HCT116 (cell line): ENCODE measurements at regions not wholly inside any gene's neighbourhood (a gene's known extent, or its start where the extent isn't known, plus 50 kb on each side); places are given as distances from the start of the nearest gene placed in this dataset.

Source experiments
- ATAC-seq: fragments of 200-7000 bp; cut with Tn5 transposase; 2 replicates; pipeline ENCODE4 v1.9.1; 2020; ENCODE audit warnings: mild to moderate bottlenecking, moderate library complexity
- BruUV-seq: library from RNA; stranded (reverse); fragments of 400-500 nt; replicated peaks from 2 replicates; lab custom pipeline; 2021; lab: Mats Ljungman, UMichigan
- CTCF ChIA-PET: fragments of 300-600 bp; sonication (Branson Sonifier 250); formaldehyde crosslinking; loops from one replicate; lab custom pipeline; 2021; ENCODE audit warnings: antibody characterized with exemption; lab: Charles Lee
- POLR2A ChIA-PET: fragments of 300-600, 350-600 bp; sonication (Branson Sonifier 250); formaldehyde crosslinking; loops from one replicate; lab custom pipeline; 2021; ENCODE audit warnings: antibody characterized with exemption; lab: Charles Lee
- RAD21 ChIA-PET, 2 experiments: fragments of 300-600 bp; sonication (Branson Sonifier 250); formaldehyde crosslinking; loops; one replicate each; lab custom pipeline; 2023; ENCODE audit warnings: low total read pairs in 2 of 2; ENCODE audit not compliant: uncharacterized antibody in 2 of 2, unreplicated experiment in 2 of 2, low non-redundant PET in 1 of 2; lab: Charles Lee
- DNase-seq: peaks from one replicate; pipeline ENCODE4 v3.0.0-alpha.2; 2010; ENCODE audit warnings: low read depth, low spot score
- H2AFZ ChIP-seq: fragments of 200-600 bp; shearing (Covaris generic), sonication (generic); 2 replicates; pipeline ENCODE4 v1.6.1; 2017; ENCODE audit warnings: low read depth, mixed run types, mixed read lengths, antibody characterized with exemption, low read length; ENCODE audit not compliant: poor library complexity, severe bottlenecking
- H3K27ac ChIP-seq: 2 replicates; pipeline ENCODE4 v1.5.1; 2012; ENCODE audit warnings: low read depth, low read length
- H3K27me3 ChIP-seq: fragments of 200-600 bp; sonication (generic); 2 replicates; pipeline ENCODE4 v1.6.1; 2016; ENCODE audit warnings: mixed run types, low read length, mixed read lengths; ENCODE audit not compliant: insufficient read depth
- H3K36me3 ChIP-seq, 2 experiments: fragments of 200-500 bp in 1 of 2; fragments of 200-600 bp in 1 of 2; sonication (Bioruptor generic) in 1 of 2; sonication (generic) in 1 of 2; 2 replicates each; pipeline versions ENCODE4 v1.5.1 to v1.6.1; 2014 to 2016; ENCODE audit warnings: low read length in 2 of 2, inconsistent platforms in 1 of 2, mixed read lengths in 1 of 2, mixed run types in 1 of 2; ENCODE audit not compliant: insufficient read depth in 2 of 2, control insufficient read depth in 1 of 2
- H3K4me1 ChIP-seq, 2 experiments: fragments of 200-600 bp in 1 of 2; sonication (generic) in 1 of 2; 2 replicates each; pipeline versions ENCODE4 v1.5.1 to v1.6.1; 2012 to 2017; ENCODE audit warnings: low read length in 2 of 2, inconsistent platforms in 1 of 2, mild to moderate bottlenecking in 1 of 2, mixed read lengths in 1 of 2, mixed run types in 1 of 2, moderate library complexity in 1 of 2; ENCODE audit not compliant: insufficient read depth in 2 of 2, control insufficient read depth in 1 of 2
- H3K4me2 ChIP-seq: fragments of 200-600 bp; sonication (generic); 2 replicates; pipeline ENCODE4 v1.6.1; 2017; ENCODE audit warnings: mixed run types, low read length, mixed read lengths
- H3K4me3 ChIP-seq, 2 experiments: fragments of 200-600 bp in 1 of 2; sonication (generic) in 1 of 2; replicated peaks in 1 of 2; 2 replicates each; pipeline ENCODE4 v1.5.1; 2011 to 2016; ENCODE audit warnings: low read length in 2 of 2, control low read depth in 1 of 2, low read depth in 1 of 2, mild to moderate bottlenecking in 1 of 2, mixed read lengths in 1 of 2, mixed run types in 1 of 2
- H3K79me2 ChIP-seq: fragments of 200-600 bp; sonication (generic); 2 replicates; pipeline ENCODE4 v1.6.1; 2017; ENCODE audit warnings: mild to moderate bottlenecking, mixed run types, low read length, moderate library complexity, mixed read lengths; ENCODE audit not compliant: insufficient read depth
- H3K9ac ChIP-seq: fragments of 200-600 bp; sonication (generic); 2 replicates; pipeline ENCODE4 v1.6.1; 2016; ENCODE audit warnings: low read length, mixed read lengths
- H3K9me2 ChIP-seq: fragments of 200-600 bp; sonication (generic), shearing (Covaris generic); 2 replicates; pipeline ENCODE4 v1.6.1; 2017; ENCODE audit warnings: mixed run types, mild to moderate bottlenecking, moderate library complexity; ENCODE audit not compliant: insufficient read depth
- H3K9me3 ChIP-seq, 2 experiments: fragments of 200-500 bp in 1 of 2; fragments of 200-600 bp in 1 of 2; sonication (Bioruptor generic) in 1 of 2; sonication (generic) in 1 of 2; 2 replicates each; pipeline ENCODE4 v1.6.1; 2014 to 2017; ENCODE audit warnings: low read length in 2 of 2, mixed read lengths in 2 of 2, inconsistent platforms in 1 of 2, low read depth in 1 of 2, mild to moderate bottlenecking in 1 of 2, mixed run types in 1 of 2, moderate library complexity in 1 of 2; ENCODE audit not compliant: control insufficient read depth in 1 of 2, insufficient read depth in 1 of 2
- H4K20me1 ChIP-seq: fragments of 200-600 bp; sonication (generic), shearing (Covaris generic); 2 replicates; pipeline ENCODE4 v1.6.1; 2017; ENCODE audit warnings: mixed run types, mild to moderate bottlenecking, moderate library complexity; ENCODE audit not compliant: insufficient read depth
- CBX3 ChIP-seq: IDR thresholded peaks from 2 replicates; pipeline ENCODE4 v1.6.1; 2012; ENCODE audit warnings: low read depth
- CTCF ChIP-seq, 3 experiments: fragments of 200-600 bp in 1 of 3; sonication (generic) in 1 of 3; IDR thresholded peaks in 2 of 3; conservative IDR thresholded peaks in 1 of 3; 2 replicates each; pipeline ENCODE4 v1.5.1; 2012 to 2017; ENCODE audit warnings: low read depth in 2 of 3, low read length in 2 of 3, antibody characterized with exemption in 1 of 3, borderline replicate concordance in 1 of 3, control low read depth in 1 of 3, mild to moderate bottlenecking in 1 of 3, mixed read lengths in 1 of 3, mixed run types in 1 of 3, moderate library complexity in 1 of 3; ENCODE audit not compliant: insufficient read depth in 1 of 3
- JUND ChIP-seq: IDR thresholded peaks from 2 replicates; pipeline ENCODE4 v1.6.1; 2012
- RAD21 ChIP-seq: IDR thresholded peaks from 2 replicates; pipeline ENCODE4 v1.6.1; 2012; ENCODE audit warnings: low read depth, mild to moderate bottlenecking
- SP1 ChIP-seq: IDR thresholded peaks from 2 replicates; pipeline ENCODE4 v1.6.1; 2012; ENCODE audit warnings: low read depth
- YY1 ChIP-seq: IDR thresholded peaks from 2 replicates; pipeline ENCODE4 v1.6.1; 2011; ENCODE audit warnings: low read length, low read depth, moderate library complexity, mild to moderate bottlenecking; ENCODE audit not compliant: insufficient replicate concordance; ENCODE audit errors: extremely low read depth
- intact Hi-C: fragments of 100-400 bp; cut with micrococcal nuclease; formaldehyde crosslinking; loops from 2 replicates; pipeline ENCODE4 v1.10.0; 2022
- TF ChIP-seq, protein P1 (sequence below): IDR thresholded peaks from 2 replicates; pipeline ENCODE4 v1.6.1; 2011; ENCODE audit warnings: mild to moderate bottlenecking, low read length, moderate library complexity; ENCODE audit not compliant: insufficient replicate concordance; ENCODE audit errors: extremely low read depth

GRCh38 chr16:17773698-17774101 lies 302.9 kb upstream of the XYLT1 start (continued):
- TF ChIP-seq YY1 (no peak), RAD21 (no peak), CBX3 (no peak)

GRCh38 chr16:17770104-17770503 lies 299.3 kb upstream of the XYLT1 start:
- intact Hi-C loops, result no loop called here
- Histone ChIP-seq H3K9ac (no peak overlapping the region), H3K4me3 (no peak overlapping the region), H2AFZ (no peak overlapping the region), H3K4me1 (no peaks in the 10 kb centered on the region), H3K9me3 (no peaks in the 10 kb centered on the region), H3K27me3 (peaks cover 14% of the 10 kb centered on the region), H4K20me1 (no peaks in the 10 kb centered on the region), H3K27ac (no peak overlapping the region), H3K79me2 (no peaks in the 10 kb centered on the region), H3K4me2 (no peak overlapping the region), H3K36me3 (no peaks in the 10 kb centered on the region), H3K9me2 (no peaks in the 10 kb centered on the region)
- 0 out of 2 replicates have a peak, but pooled peaks have one; percentile 38 for ATAC-seq
- TF ChIP-seq CTCF (IDR thresholded peaks at IDR 0.05 in 2 of 3, conservative IDR thresholded peaks at IDR 0.05 in 1 of 3; ENCODE audit: borderline replicate concordance in 1 of 3, insufficient read depth in 1 of 3, low read depth in 2 of 3, low read length in 2 of 3), result peak in 1 of 3 experiments; percentile 10; a peak in 1 of 6 replicates
- no peak for TF ChIP-seq SP1
- no peak for TF ChIP-seq YY1
- TF ChIP-seq, protein P1, sequence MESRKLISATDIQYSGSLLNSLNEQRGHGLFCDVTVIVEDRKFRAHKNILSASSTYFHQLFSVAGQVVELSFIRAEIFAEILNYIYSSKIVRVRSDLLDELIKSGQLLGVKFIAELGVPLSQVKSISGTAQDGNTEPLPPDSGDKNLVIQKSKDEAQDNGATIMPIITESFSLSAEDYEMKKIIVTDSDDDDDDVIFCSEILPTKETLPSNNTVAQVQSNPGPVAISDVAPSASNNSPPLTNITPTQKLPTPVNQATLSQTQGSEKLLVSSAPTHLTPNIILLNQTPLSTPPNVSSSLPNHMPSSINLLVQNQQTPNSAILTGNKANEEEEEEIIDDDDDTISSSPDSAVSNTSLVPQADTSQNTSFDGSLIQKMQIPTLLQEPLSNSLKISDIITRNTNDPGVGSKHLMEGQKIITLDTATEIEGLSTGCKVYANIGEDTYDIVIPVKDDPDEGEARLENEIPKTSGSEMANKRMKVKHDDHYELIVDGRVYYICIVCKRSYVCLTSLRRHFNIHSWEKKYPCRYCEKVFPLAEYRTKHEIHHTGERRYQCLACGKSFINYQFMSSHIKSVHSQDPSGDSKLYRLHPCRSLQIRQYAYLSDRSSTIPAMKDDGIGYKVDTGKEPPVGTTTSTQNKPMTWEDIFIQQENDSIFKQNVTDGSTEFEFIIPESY, result no peak
- no peak for TF ChIP-seq JUND
- no peak for TF ChIP-seq CBX3
- no peak for DNase-seq
- CTCF ChIA-PET, result no interaction called here
- BruUV-seq, result no TSS peak
- RAD21 ChIA-PET, result no interaction called here
- POLR2A ChIA-PET, result no interaction called here
